HCT116 (cell line): ENCODE measurements at regions not wholly inside any gene's neighbourhood (a gene's known extent, or its start where the extent isn't known, plus 50 kb on each side); places are given as distances from the start of the nearest gene placed in this dataset.

Experiments
- CTCF ChIP-seq, 3 experiments: fragments of 200-600 bp in 1 of 3; sonication (generic) in 1 of 3; IDR thresholded peaks in 2 of 3; conservative IDR thresholded peaks in 1 of 3; 2 replicates each; pipeline ENCODE4 v1.5.1; 2012 to 2017; ENCODE audit warnings: low read depth in 2 of 3, low read length in 2 of 3, antibody characterized with exemption in 1 of 3, borderline replicate concordance in 1 of 3, control low read depth in 1 of 3, mild to moderate bottlenecking in 1 of 3, mixed read lengths in 1 of 3, mixed run types in 1 of 3, moderate library complexity in 1 of 3; ENCODE audit not compliant: insufficient read depth in 1 of 3
- EZH2 ChIP-seq: fragments of 200-600 bp; sonication (generic); IDR thresholded peaks from 2 replicates; pipeline ENCODE4 v1.6.1; 2017; ENCODE audit warnings: antibody characterized with exemption, mixed run types
- MAX ChIP-seq: IDR thresholded peaks from 2 replicates; pipeline ENCODE4 v1.6.1; 2012
- POLR2AphosphoS5 ChIP-seq: IDR thresholded peaks from 2 replicates; pipeline ENCODE4 v1.6.1; 2011; ENCODE audit warnings: mild to moderate bottlenecking, low read depth, low read length, moderate library complexity
- ZNF274 ChIP-seq: fragments of 200-500 bp; sonication (Bioruptor generic); IDR thresholded peaks from 2 replicates; pipeline ENCODE4 v1.6.1; 2014; ENCODE audit warnings: mild to moderate bottlenecking, low read depth, low read length, inconsistent platforms

GRCh38 chr2:138307099-138307498 lies 194.5 kb upstream of the SPOPL start:
- TF ChIP-seq MAX (no peak), EZH2 (no peak), ZNF274 (no peak), POLR2AphosphoS5 (no peak), CTCF (IDR thresholded peaks at IDR 0.05 in 2 of 3, conservative IDR thresholded peaks at IDR 0.05 in 1 of 3; ENCODE audit: borderline replicate concordance in 1 of 3, insufficient read depth in 1 of 3, low read depth in 2 of 3, low read length in 2 of 3) (no peak)
